ENCODE measurements at regions not wholly inside any gene's neighbourhood (a gene's known extent, or its start where the extent isn't known, plus 50 kb on each side); places are given as distances from the start of the nearest gene placed in this dataset.
"Not testable (repeated sequence)": the region's sequence is repeated elsewhere in the genome, so short reads cannot be mapped to it uniquely, and the experiment has no call there.

DNA sequence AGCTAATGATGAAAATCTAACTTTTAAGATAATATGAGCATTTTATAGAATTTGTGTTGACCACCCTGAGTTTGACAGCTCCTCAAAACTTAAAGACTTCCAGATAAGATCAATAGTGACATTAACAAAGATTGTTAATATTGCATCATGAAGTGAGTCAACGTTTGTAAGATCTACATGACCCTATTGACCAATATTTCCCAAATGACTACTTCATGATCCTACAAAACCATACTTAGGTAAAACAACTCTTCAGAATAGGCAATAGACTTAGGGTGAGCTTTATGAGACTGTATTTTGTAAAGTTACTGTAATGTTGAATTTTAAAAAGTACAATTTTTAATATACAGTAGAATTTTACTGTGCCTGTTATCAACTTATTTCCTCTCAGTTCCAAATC lies 422.7 kb upstream of the ALCAM start:
- H4K20me1 ChIP-seq (ENCODE audit: control insufficient read depth, insufficient read depth) = no peaks in the 10 kb centered on the region
- H3K27ac ChIP-seq (ENCODE audit: control insufficient read depth, insufficient read depth) = no peak overlapping the region
- no peaks in the 10 kb centered on the region for H3K27me3 ChIP-seq (replicated peaks in 1 of 2; ENCODE audit: control insufficient read depth in 2 of 2, insufficient read depth in 2 of 2, low read length in 1 of 2)
- ChIA-PET RAD21 (ENCODE audit: unreplicated experiment) (no interaction called here), POLR2A (no interaction called here), CTCF (no interaction called here), SMC1A (ENCODE audit: uncharacterized antibody, unreplicated experiment) (no interaction called here)
- no TSS peak for BruUV-seq (replicated peaks)
- H3K9me3 ChIP-seq (replicated peaks; ENCODE audit: control insufficient read depth, insufficient read depth, low read length) = no peaks in the 10 kb centered on the region
- H3K4me1 ChIP-seq (ENCODE audit: control insufficient read depth, insufficient read depth, low read length) = no peaks in the 10 kb centered on the region
- DNase-seq (ENCODE audit: low read depth, low spot score) = no peak
- no peak overlapping the region for H3K9ac ChIP-seq (ENCODE audit: control insufficient read depth, insufficient read depth, low read length)
- no peak for TF ChIP-seq PAX8 (IDR thresholded peaks at IDR 0.05)
- no peak for TF ChIP-seq SIX5 (IDR thresholded peaks at IDR 0.05; ENCODE audit: low read depth, low read length, severe bottlenecking)
- TF ChIP-seq NKRF (conservative IDR thresholded peaks at IDR 0.05) = no peak
- TF ChIP-seq TCF3 (IDR thresholded peaks at IDR 0.05; ENCODE audit: borderline replicate concordance, insufficient read depth, low read depth, low read length) = no peak
- no peak for TF ChIP-seq POLR2A (IDR thresholded peaks at IDR 0.05; ENCODE audit: low read depth, low read length)
- ATAC-seq = no peak
- H3K36me3 ChIP-seq (ENCODE audit: control insufficient read depth in 2 of 2, insufficient read depth in 2 of 2, low read length in 1 of 2) = no peaks in the 10 kb centered on the region
- H3K4me2 ChIP-seq (ENCODE audit: control insufficient read depth, insufficient read depth) = no peak overlapping the region
- no peak overlapping the region for H2AFZ ChIP-seq (ENCODE audit: control insufficient read depth, low read depth, low read length)
- FAIRE-seq = no peak
- no peak overlapping the region for H3K4me3 ChIP-seq
- WGBS (ENCODE audit: insufficient coverage, insufficient replicate concordance, low lambda C conversion rate, missing lambda C conversion rate) = 0% methylated on average over 1 of the region's 1 CpG
- in situ Hi-C loops (cut with MboI) = no loop called here
- H3K79me2 ChIP-seq (ENCODE audit: control insufficient read depth, insufficient read depth, low read length) = no peaks in the 10 kb centered on the region
- intact Hi-C loops (cut with micrococcal nuclease; ENCODE audit: unreplicated experiment) = no loop called here

- H3K4me1 ChIP-seq (ENCODE audit: control insufficient read depth, insufficient read depth, low read length) = no peaks in the 10 kb centered on the region
- intact Hi-C loops (cut with micrococcal nuclease; ENCODE audit: unreplicated experiment) (no loop called here), in situ Hi-C loops (cut with MboI) (no loop called here)
- ChIA-PET RAD21 (ENCODE audit: unreplicated experiment) (no interaction called here), SMC1A (ENCODE audit: uncharacterized antibody, unreplicated experiment) (no interaction called here), POLR2A (no interaction called here), CTCF (no interaction called here)
- H3K9me3 ChIP-seq (replicated peaks; ENCODE audit: control insufficient read depth, insufficient read depth, low read length) = no peaks in the 10 kb centered on the region
- no peaks in the 10 kb centered on the region for H4K20me1 ChIP-seq (ENCODE audit: control insufficient read depth, insufficient read depth)
- WGBS (ENCODE audit: insufficient coverage, insufficient replicate concordance, low lambda C conversion rate, missing lambda C conversion rate) = 4% methylated on average over 3 of the region's 3 CpGs
- H3K27ac ChIP-seq (ENCODE audit: control insufficient read depth, insufficient read depth) = no peak overlapping the region
- H3K4me2 ChIP-seq (ENCODE audit: control insufficient read depth, insufficient read depth) = no peak overlapping the region
- TF ChIP-seq IRF3 (IDR thresholded peaks at IDR 0.05) (no peak), ZNF217 (IDR thresholded peaks at IDR 0.05) (no peak), STAT1 (conservative IDR thresholded peaks at IDR 0.05) (no peak), CBFB (IDR thresholded peaks at IDR 0.05; ENCODE audit: low read depth) (no peak), NFIC (IDR thresholded peaks at IDR 0.05; ENCODE audit: low read depth, low read length) (no peak)
- no peaks in the 10 kb centered on the region for H3K36me3 ChIP-seq (ENCODE audit: control insufficient read depth in 2 of 2, insufficient read depth in 2 of 2, low read length in 1 of 2)
- no peaks in the 10 kb centered on the region for H3K27me3 ChIP-seq (replicated peaks in 1 of 2; ENCODE audit: control insufficient read depth in 2 of 2, insufficient read depth in 2 of 2, low read length in 1 of 2)
- no peaks in the 10 kb centered on the region for H3K79me2 ChIP-seq (ENCODE audit: control insufficient read depth, insufficient read depth, low read length)
- ATAC-seq = no peak
- no peak overlapping the region for H3K4me3 ChIP-seq
- H2AFZ ChIP-seq (ENCODE audit: control insufficient read depth, low read depth, low read length) = no peak overlapping the region
- DNase-seq (ENCODE audit: low read depth, low spot score) = no peak
- H3K9ac ChIP-seq (ENCODE audit: control insufficient read depth, insufficient read depth, low read length) = no peak overlapping the region
- FAIRE-seq = no peak
- BruUV-seq (replicated peaks) = no TSS peak
Measured at GRCh38 chr3:104947943-104948342, 418.8 kb upstream of the ALCAM start.

- H3K4me3 ChIP-seq; FAIRE-seq; H3K27me3 ChIP-seq (replicated peaks in 1 of 2; ENCODE audit: control insufficient read depth in 2 of 2, insufficient read depth in 2 of 2, low read length in 1 of 2); ATAC-seq; H4K20me1 ChIP-seq (ENCODE audit: control insufficient read depth, insufficient read depth); SMC1A ChIA-PET (ENCODE audit: uncharacterized antibody, unreplicated experiment); POLR2A ChIA-PET; H3K4me1 ChIP-seq (ENCODE audit: control insufficient read depth, insufficient read depth, low read length); BruUV-seq (replicated peaks); in situ Hi-C loops (cut with MboI); H3K4me2 ChIP-seq (ENCODE audit: control insufficient read depth, insufficient read depth); RAD21 ChIA-PET (ENCODE audit: unreplicated experiment); H3K27ac ChIP-seq (ENCODE audit: control insufficient read depth, insufficient read depth); H3K79me2 ChIP-seq (ENCODE audit: control insufficient read depth, insufficient read depth, low read length); H3K36me3 ChIP-seq (ENCODE audit: control insufficient read depth in 2 of 2, insufficient read depth in 2 of 2, low read length in 1 of 2); H3K9ac ChIP-seq (ENCODE audit: control insufficient read depth, insufficient read depth, low read length); H3K9me3 ChIP-seq (replicated peaks; ENCODE audit: control insufficient read depth, insufficient read depth, low read length); intact Hi-C loops (cut with micrococcal nuclease; ENCODE audit: unreplicated experiment); H2AFZ ChIP-seq (ENCODE audit: control insufficient read depth, low read depth, low read length); DNase-seq (ENCODE audit: low read depth, low spot score); CTCF ChIA-PET: not testable (repeated sequence)
- 2% methylated on average over 4 of the region's 4 CpGs for WGBS (ENCODE audit: insufficient coverage, insufficient replicate concordance, low lambda C conversion rate, missing lambda C conversion rate)
Measured at GRCh38 chr3:104949810-104950209, 416.9 kb upstream of the ALCAM start.
